Uterus (tissue), 3 donors: ENCODE measurements at regions not wholly inside any gene's neighbourhood (a gene's known extent, or its start where the extent isn't known, plus 50 kb on each side); places are given as distances from the start of the nearest gene placed in this dataset.

Experiments used
- DNase-seq, 2 donors: peaks; one replicate each; pipeline ENCODE4 v3.0.0-alpha.2; 2019 to 2020
- H3K27ac ChIP-seq, 2 donors: fragments of 200-600 bp; sonication (generic); 1 replicate in 1 of 2; 2 replicates in 1 of 2; pipeline ENCODE4 v1.5.1; 2016 to 2018
- H3K27me3 ChIP-seq, 2 donors: fragments of 200-600 bp; sonication (generic); one replicate each; pipeline ENCODE4 v1.5.1; 2018 to 2019; ENCODE audit warnings: control low read depth in 1 of 2
- H3K36me3 ChIP-seq, 2 donors: fragments of 200-600 bp; sonication (generic); one replicate each; pipeline ENCODE4 v1.5.1; 2019; ENCODE audit warnings: control low read depth in 1 of 2
- H3K4me1 ChIP-seq, 2 donors: fragments of 200-600 bp; sonication (generic); one replicate each; pipeline ENCODE4 v1.5.1; 2018 to 2019; ENCODE audit warnings: control low read depth in 1 of 2
- H3K4me3 ChIP-seq, 2 donors: fragments of 200-600 bp; sonication (generic); 1 replicate in 1 of 2; 2 replicates in 1 of 2; pipeline ENCODE4 v1.5.1; 2018 to 2019; ENCODE audit warnings: mild to moderate bottlenecking in 1 of 2
- H3K9me3 ChIP-seq, 2 donors: fragments of 200-600 bp; sonication (generic); one replicate each; pipeline ENCODE4 v1.5.1; 2019; ENCODE audit warnings: control low read depth in 1 of 2
- CTCF ChIP-seq, 4 experiments: fragments of 200-600 bp in 2 of 4; fragments of 450-650 bp in 2 of 4; sonication (generic) in 2 of 4; IDR thresholded peaks; one replicate each; pipeline ENCODE4 v1.5.1; 2016 to 2019; ENCODE audit warnings: antibody characterized with exemption in 4 of 4, mild to moderate bottlenecking in 2 of 4, moderate library complexity in 1 of 4
- POLR2A ChIP-seq, 2 donors: fragments of 450-650 bp; IDR thresholded peaks; one replicate each; pipeline ENCODE4 v1.6.1; 2016; ENCODE audit warnings: antibody characterized with exemption in 2 of 2, mild to moderate bottlenecking in 1 of 2, moderate library complexity in 1 of 2
- intact Hi-C: fragments of 100-400 bp; cut with DNase I; formaldehyde crosslinking; loops from one replicate; pipeline ENCODE4 v1.15.1; 2023; ENCODE audit warnings: low total_unique reads
- donor health status: DM: yes; HTN: yes; CAD: no.

GRCh38 chr13:40170091-40170490 lies 496.4 kb downstream of the FOXO1 start:
- Histone ChIP-seq H3K27me3 (no peaks in the 10 kb centered on the region), H3K4me1 (peaks cover 0 to 5% of the 10 kb centered on the region in 2 donors), H3K27ac (peak overlapping the region; percentile 86 to 95), H3K9me3 (no peaks in the 10 kb centered on the region), H3K36me3 (no peaks in the 10 kb centered on the region), H3K4me3 (no peak overlapping the region)
- no peak for TF ChIP-seq POLR2A (IDR thresholded peaks at IDR 0.05)
- TF ChIP-seq CTCF (IDR thresholded peaks at IDR 0.05): no peak
- no peak for DNase-seq
- intact Hi-C loops: no loop called here

- intact Hi-C loops: no loop called here
- Histone ChIP-seq H3K27me3 (no peaks in the 10 kb centered on the region), H3K9me3 (no peaks in the 10 kb centered on the region), H3K4me1 (peaks cover 0 to 7% of the 10 kb centered on the region in 2 donors), H3K4me3 (no peak overlapping the region), H3K36me3 (no peaks in the 10 kb centered on the region), H3K27ac (no peak overlapping the region)
- DNase-seq: no peak
- TF ChIP-seq POLR2A (IDR thresholded peaks at IDR 0.05) (no peak), CTCF (IDR thresholded peaks at IDR 0.05) (no peak)
These were observed 495.5 kb downstream of the FOXO1 start for GRCh38 chr13:40170982-40171381.

GRCh38 chr13:40171566-40171965 lies 494.9 kb downstream of the FOXO1 start:
- TF ChIP-seq CTCF (IDR thresholded peaks at IDR 0.05) (no peak), POLR2A (IDR thresholded peaks at IDR 0.05) (no peak)
- no peak overlapping the region for H3K27ac ChIP-seq
- intact Hi-C loops: no loop called here
- H3K27me3 ChIP-seq: no peaks in the 10 kb centered on the region
- H3K4me1 ChIP-seq: peaks cover 0 to 7% of the 10 kb centered on the region in 2 donors
- no peaks in the 10 kb centered on the region for H3K36me3 ChIP-seq
- H3K4me3 ChIP-seq: no peak overlapping the region
- DNase-seq: no peak
- H3K9me3 ChIP-seq: no peaks in the 10 kb centered on the region

GRCh38 chr13:40172149-40172591 lies 494.3 kb downstream of the FOXO1 start:
- intact Hi-C loops: no loop called here
- Histone ChIP-seq H3K4me3 (no peak overlapping the region), H3K27ac (no peak overlapping the region), H3K4me1 (peaks cover 0 to 7% of the 10 kb centered on the region in 2 donors), H3K9me3 (no peaks in the 10 kb centered on the region), H3K27me3 (no peaks in the 10 kb centered on the region), H3K36me3 (no peaks in the 10 kb centered on the region)
- TF ChIP-seq POLR2A (IDR thresholded peaks at IDR 0.05) (no peak), CTCF (IDR thresholded peaks at IDR 0.05) (no peak)
- no peak for DNase-seq

GRCh38 chr13:40172878-40173277 lies 493.6 kb downstream of the FOXO1 start:
- H3K36me3 ChIP-seq: no peaks in the 10 kb centered on the region
- H3K4me3 ChIP-seq: no peak overlapping the region
- H3K4me1 ChIP-seq: peaks cover 0 to 7% of the 10 kb centered on the region in 2 donors
- DNase-seq: no peak
- intact Hi-C loops: no loop called here
- no peaks in the 10 kb centered on the region for H3K9me3 ChIP-seq
- H3K27ac ChIP-seq: no peak overlapping the region
- TF ChIP-seq POLR2A (IDR thresholded peaks at IDR 0.05) (no peak), CTCF (IDR thresholded peaks at IDR 0.05) (no peak)
- H3K27me3 ChIP-seq: no peaks in the 10 kb centered on the region
